ENCODE measurements at regions not wholly inside any gene's neighbourhood (a gene's known extent, or its start where the extent isn't known, plus 50 kb on each side); places are given as distances from the start of the nearest gene placed in this dataset.

GRCh38 chr3:182245059-182245458 lies 533.3 kb downstream of the SOX2 start:
- DNase-seq (ENCODE audit: low read depth) = no peak
- no peak for TF ChIP-seq CTCF (IDR thresholded peaks at IDR 0.05; ENCODE audit: insufficient read depth, low read length)
- H3K4me3 ChIP-seq (ENCODE audit: low read depth, low read length) = no peak overlapping the region

GRCh38 chr3:182246870-182247269 lies 535.1 kb downstream of the SOX2 start:
- no peak for TF ChIP-seq CTCF (IDR thresholded peaks at IDR 0.05; ENCODE audit: insufficient read depth, low read length)
- no peak overlapping the region for H3K4me3 ChIP-seq (ENCODE audit: low read depth, low read length)
- no peak for DNase-seq (ENCODE audit: low read depth)

GRCh38 chr3:182248349-182248880 lies 536.7 kb downstream of the SOX2 start:
- no peak overlapping the region for H3K4me3 ChIP-seq (ENCODE audit: low read depth, low read length)
- no peak for DNase-seq (ENCODE audit: low read depth)
- TF ChIP-seq CTCF (IDR thresholded peaks at IDR 0.05; ENCODE audit: insufficient read depth, low read length) = no peak

GRCh38 chr3:182252802-182253201 lies 540.5 kb upstream of the ATP11B start:
- DNase-seq (ENCODE audit: low read depth) = no peak
- no peak for TF ChIP-seq CTCF (IDR thresholded peaks at IDR 0.05; ENCODE audit: insufficient read depth, low read length)
- H3K4me3 ChIP-seq (ENCODE audit: low read depth, low read length) = no peak overlapping the region

- H3K4me3 ChIP-seq (ENCODE audit: low read depth, low read length) = no peak overlapping the region
- DNase-seq (ENCODE audit: low read depth) = no peak
- TF ChIP-seq CTCF (IDR thresholded peaks at IDR 0.05; ENCODE audit: insufficient read depth, low read length) = no peak
Measured at GRCh38 chr3:182255158-182255557, 538.1 kb upstream of the ATP11B start.

- no peak for DNase-seq (ENCODE audit: low read depth)
- H3K4me3 ChIP-seq (ENCODE audit: low read depth, low read length) = no peak overlapping the region
- TF ChIP-seq CTCF (IDR thresholded peaks at IDR 0.05; ENCODE audit: insufficient read depth, low read length) = no peak
Measured at GRCh38 chr3:182257361-182257760, 535.9 kb upstream of the ATP11B start.

- peak; percentile 53 for DNase-seq (ENCODE audit: low read depth)
- peak; percentile 51 for TF ChIP-seq CTCF (IDR thresholded peaks at IDR 0.05; ENCODE audit: insufficient read depth, low read length)
- no peak overlapping the region for H3K4me3 ChIP-seq (ENCODE audit: low read depth, low read length)
Measured at GRCh38 chr3:182258538-182259177, 534.6 kb upstream of the ATP11B start.

All from fibroblast of the aortic adventitia (primary cell).